ENCODE measurements at regions not wholly inside any gene's neighbourhood (a gene's known extent, or its start where the extent isn't known, plus 50 kb on each side); places are given as distances from the start of the nearest gene placed in this dataset.
A peak's percentile ranks its signal among the peaks of the same experiment; 100 is the strongest.

DNA sequence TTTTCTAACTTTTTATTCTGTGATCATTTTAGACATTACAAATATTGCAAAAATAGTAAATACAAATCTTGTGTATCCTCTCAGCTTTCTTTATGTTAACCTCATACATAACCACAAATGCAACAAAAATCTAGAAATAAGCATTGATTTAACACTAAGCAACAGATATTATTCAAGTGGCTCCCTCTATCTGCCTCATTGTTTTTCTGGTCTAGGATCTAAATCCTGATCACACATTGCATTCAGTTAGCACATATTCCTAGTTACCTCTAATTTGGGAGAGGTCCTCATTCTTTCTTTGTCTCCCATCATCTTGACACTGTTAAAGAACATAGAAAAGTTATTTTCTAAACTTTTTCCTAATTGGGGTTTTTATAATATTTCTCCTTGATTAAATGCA is 1126.0 kb downstream of the ROBO2 start:
- TF ChIP-seq, protein P1, sequence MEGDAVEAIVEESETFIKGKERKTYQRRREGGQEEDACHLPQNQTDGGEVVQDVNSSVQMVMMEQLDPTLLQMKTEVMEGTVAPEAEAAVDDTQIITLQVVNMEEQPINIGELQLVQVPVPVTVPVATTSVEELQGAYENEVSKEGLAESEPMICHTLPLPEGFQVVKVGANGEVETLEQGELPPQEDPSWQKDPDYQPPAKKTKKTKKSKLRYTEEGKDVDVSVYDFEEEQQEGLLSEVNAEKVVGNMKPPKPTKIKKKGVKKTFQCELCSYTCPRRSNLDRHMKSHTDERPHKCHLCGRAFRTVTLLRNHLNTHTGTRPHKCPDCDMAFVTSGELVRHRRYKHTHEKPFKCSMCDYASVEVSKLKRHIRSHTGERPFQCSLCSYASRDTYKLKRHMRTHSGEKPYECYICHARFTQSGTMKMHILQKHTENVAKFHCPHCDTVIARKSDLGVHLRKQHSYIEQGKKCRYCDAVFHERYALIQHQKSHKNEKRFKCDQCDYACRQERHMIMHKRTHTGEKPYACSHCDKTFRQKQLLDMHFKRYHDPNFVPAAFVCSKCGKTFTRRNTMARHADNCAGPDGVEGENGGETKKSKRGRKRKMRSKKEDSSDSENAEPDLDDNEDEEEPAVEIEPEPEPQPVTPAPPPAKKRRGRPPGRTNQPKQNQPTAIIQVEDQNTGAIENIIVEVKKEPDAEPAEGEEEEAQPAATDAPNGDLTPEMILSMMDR (optimal IDR thresholded peaks at IDR 0.05 in 1 of 3, IDR thresholded peaks at IDR 0.05 in 1 of 3, conservative IDR thresholded peaks at IDR 0.05 in 1 of 3; ENCODE audit: extremely low read depth in 1 of 3, insufficient read depth in 2 of 3, low read length in 3 of 3): peak in 1 of 3 experiments; percentile 16
- TF ChIP-seq EZH2 (IDR thresholded peaks at IDR 0.05; ENCODE audit: low read length): no peak

Measured in keratinocyte (primary cell).